RWPE1 (cell line): ENCODE measurements at regions not wholly inside any gene's neighbourhood (a gene's known extent, or its start where the extent isn't known, plus 50 kb on each side); places are given as distances from the start of the nearest gene placed in this dataset.
"Not testable (repeated sequence)": the region's sequence is repeated elsewhere in the genome, so short reads cannot be mapped to it uniquely, and the experiment has no call there.

ENCODE experiments used
- CTCF ChIA-PET: fragments of 350-600 bp; sonication (Branson Sonifier 250); formaldehyde crosslinking; extraction: SDS; loops from one replicate; lab custom pipeline; 2021; lab: Yijun Ruan, JAX
- POLR2A ChIA-PET: fragments of 400-600 bp; formaldehyde crosslinking; extraction: SDS; loops from one replicate; lab custom pipeline; 2020; ENCODE audit warnings: antibody characterized with exemption; ENCODE audit not compliant: low non-redundant PET; lab: Yijun Ruan, JAX
- DNase-seq: peaks from one replicate; pipeline ENCODE4 v3.0.0; 2012; ENCODE audit warnings: low spot score
- H3K27ac ChIP-seq: fragments of 450-650 bp; 2 replicates; pipeline ENCODE4 v1.5.1; 2017
- TF ChIP-seq, protein P1 (sequence below): fragments of 450-650 bp; conservative IDR thresholded peaks from 2 replicates; pipeline ENCODE4 v1.5.1; 2017; ENCODE audit warnings: low read depth, mild to moderate bottlenecking

DNA sequence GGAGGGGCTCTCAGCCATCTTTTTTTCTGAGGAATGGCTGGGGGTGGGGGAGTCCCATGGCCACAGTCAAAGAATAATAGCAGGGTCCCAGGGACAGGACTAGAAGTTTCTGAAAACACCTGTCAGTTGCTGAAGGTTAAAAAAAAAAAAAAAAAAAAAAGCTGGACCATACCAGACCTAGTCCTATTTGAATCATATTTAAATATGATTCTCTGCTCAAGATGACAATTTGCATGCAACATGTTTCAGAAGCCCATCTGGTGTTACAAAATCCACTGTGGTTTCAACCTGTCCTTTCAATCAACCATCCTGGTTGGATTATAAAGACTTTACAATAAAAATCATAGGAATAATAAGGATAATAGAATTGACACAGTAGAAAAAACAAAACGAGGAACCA is 153.7 kb downstream of the TENT5C start:
- POLR2A ChIA-PET = no interaction called here
- TF ChIP-seq, protein P1, sequence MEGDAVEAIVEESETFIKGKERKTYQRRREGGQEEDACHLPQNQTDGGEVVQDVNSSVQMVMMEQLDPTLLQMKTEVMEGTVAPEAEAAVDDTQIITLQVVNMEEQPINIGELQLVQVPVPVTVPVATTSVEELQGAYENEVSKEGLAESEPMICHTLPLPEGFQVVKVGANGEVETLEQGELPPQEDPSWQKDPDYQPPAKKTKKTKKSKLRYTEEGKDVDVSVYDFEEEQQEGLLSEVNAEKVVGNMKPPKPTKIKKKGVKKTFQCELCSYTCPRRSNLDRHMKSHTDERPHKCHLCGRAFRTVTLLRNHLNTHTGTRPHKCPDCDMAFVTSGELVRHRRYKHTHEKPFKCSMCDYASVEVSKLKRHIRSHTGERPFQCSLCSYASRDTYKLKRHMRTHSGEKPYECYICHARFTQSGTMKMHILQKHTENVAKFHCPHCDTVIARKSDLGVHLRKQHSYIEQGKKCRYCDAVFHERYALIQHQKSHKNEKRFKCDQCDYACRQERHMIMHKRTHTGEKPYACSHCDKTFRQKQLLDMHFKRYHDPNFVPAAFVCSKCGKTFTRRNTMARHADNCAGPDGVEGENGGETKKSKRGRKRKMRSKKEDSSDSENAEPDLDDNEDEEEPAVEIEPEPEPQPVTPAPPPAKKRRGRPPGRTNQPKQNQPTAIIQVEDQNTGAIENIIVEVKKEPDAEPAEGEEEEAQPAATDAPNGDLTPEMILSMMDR = no peak
- no peak overlapping the region for H3K27ac ChIP-seq
- DNase-seq = no peak
- CTCF ChIA-PET = interaction anchor here (0.7 to 0.9 kb wide), 5 partner anchors 22 to 491 kb away, joined by 3 to 5 read pairs (median 4); no protein-coding TSS in a partner anchor

DNA sequence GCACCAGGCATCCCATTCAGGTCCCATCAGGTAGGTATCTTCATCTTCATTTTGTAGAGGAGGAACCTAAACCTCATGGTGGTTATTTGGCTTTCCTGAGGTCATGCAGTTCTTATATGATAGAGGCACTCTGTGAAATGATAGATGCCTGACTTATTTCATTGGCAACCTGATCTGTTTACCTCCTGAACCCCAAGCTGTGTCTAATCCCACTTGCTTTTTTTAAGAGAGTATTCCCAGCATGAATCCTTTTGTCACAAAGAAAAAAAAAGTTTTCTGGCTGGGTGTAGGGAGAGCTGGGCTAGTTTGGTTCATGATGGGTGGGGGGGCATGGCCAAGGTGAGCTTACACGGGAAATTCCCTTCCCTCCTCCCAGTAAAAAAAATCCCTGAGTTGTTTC is 154.2 kb downstream of the TENT5C start:
- no peak for DNase-seq
- ChIA-PET POLR2A (no interaction called here), CTCF (interaction anchor here (0.7 to 0.9 kb wide), 3 partner anchors 169 to 492 kb away, joined by 4 to 5 read pairs (median 4); no protein-coding TSS in a partner anchor)
- H3K27ac ChIP-seq = no peak overlapping the region
- TF ChIP-seq, protein P1 = no peak

DNA sequence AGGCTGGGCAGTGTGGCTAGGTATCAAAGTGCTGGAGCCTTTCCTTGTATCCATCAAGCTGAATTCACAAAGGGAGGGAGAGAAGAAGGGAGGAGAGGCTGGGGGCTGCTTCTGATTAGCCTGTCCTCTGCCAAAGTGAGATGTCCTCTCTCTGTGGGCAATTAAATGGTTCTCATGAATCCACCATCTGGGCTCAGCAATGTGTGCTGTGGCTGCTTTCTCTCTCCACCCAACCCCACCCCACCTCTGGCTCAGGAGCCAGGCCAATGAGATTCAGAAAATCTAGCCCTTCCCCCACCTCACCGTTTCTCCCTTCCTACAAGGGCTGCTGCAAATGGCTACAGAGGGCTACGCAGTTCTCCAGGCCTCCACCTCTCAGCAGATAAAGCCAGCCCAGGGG is 154.6 kb downstream of the TENT5C start:
- ChIA-PET CTCF (interaction anchor here (0.9 kb wide), 1 partner anchor 492 kb away, joined by 4 read pairs; no protein-coding TSS in a partner anchor), POLR2A (no interaction called here)
- TF ChIP-seq, protein P1 = no peak
- DNase-seq = no peak
- H3K27ac ChIP-seq = no peak overlapping the region

DNA sequence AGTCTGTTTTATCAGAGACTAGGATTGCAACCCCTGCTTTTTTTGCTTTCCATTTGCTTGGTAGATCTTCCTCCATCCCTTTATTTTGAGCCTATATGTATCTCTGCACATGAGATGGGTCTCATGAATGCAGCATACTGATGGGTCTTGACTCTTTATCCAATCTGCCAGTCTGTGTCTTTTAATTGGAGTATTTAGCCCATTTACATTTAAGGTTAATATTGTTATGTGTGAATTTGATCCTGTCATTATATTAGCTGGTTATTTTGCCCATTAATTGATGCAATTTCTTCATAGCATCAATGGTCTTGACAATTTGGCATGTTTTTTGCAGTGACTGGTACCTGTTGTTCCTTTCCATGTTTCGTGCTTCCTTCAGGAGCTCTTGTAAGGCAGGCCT is 161.7 kb downstream of the GDAP2 start:
- DNase-seq, H3K27ac ChIP-seq, POLR2A ChIA-PET: not testable (repeated sequence)
- CTCF ChIA-PET = interaction anchor here (0.7 kb wide), 1 partner anchor 625 kb away, joined by 3 read pairs; no protein-coding TSS in a partner anchor

DNA sequence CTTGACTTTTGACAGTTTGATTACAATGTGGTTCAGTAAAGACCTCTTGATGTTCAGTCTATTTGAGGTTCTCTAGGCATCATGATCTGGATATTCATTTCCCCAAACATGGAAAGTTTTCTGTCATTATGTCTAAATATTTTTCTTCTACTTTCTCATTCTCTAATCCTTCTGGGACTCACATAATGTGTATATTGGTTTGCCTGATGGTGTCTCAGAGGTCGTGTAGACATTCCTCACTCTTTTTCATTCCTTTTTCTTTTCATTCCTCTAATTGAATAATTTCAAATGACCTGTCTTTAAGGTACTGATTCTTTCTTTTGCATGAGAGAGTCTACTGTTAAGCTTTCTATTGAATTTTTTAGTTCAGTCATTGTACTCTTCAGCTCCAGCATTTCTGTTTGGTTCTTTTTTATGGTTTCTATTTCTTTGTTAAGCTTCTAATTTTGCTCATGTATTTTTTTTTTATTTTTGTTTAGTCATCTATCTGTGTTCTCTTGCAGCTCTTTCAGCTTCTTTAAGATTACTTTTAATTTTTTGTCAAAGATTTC is 158.4 kb downstream of the GDAP2 start:
- TF ChIP-seq, protein P1 = no peak

GRCh38 chr1:117779364-117779763 is 150.1 kb downstream of the GDAP2 start:
- TF ChIP-seq, protein P1 = no peak
- ChIA-PET CTCF (no interaction called here), POLR2A (no interaction called here)
- no peak overlapping the region for H3K27ac ChIP-seq
- no peak for DNase-seq

More for the DNA sequence above, 158.4 kb downstream of the GDAP2 start:
- CTCF ChIA-PET = no interaction called here
- no peak overlapping the region for H3K27ac ChIP-seq
- POLR2A ChIA-PET = no interaction called here
- no peak for DNase-seq
